GM12878 (cell line): ENCODE measurements at regions not wholly inside any gene's neighbourhood (a gene's known extent, or its start where the extent isn't known, plus 50 kb on each side); places are given as distances from the start of the nearest gene placed in this dataset.

ENCODE experiments used
- DPF2 ChIP-seq: fragments of 450-650 bp; IDR thresholded peaks from 2 replicates; pipeline ENCODE4 v1.6.1; 2017; ENCODE audit warnings: mild to moderate bottlenecking
- EP300 ChIP-seq, 2 experiments: fragments of 150-350 bp in 1 of 2; IDR thresholded peaks; 2 replicates each; pipeline ENCODE4 v1.6.1; 2011 to 2012; ENCODE audit warnings: low read depth in 2 of 2, low read length in 2 of 2, borderline replicate concordance in 1 of 2, improper control_type of control experiment in 1 of 2, inconsistent platforms in 1 of 2; ENCODE audit not compliant: control insufficient read depth in 1 of 2
- JUNB ChIP-seq: IDR thresholded peaks from 2 replicates; pipeline ENCODE4 v1.6.1; 2016; ENCODE audit warnings: antibody characterized with exemption, mild to moderate bottlenecking
- JUND ChIP-seq: IDR thresholded peaks from 2 replicates; pipeline ENCODE4 v1.6.1; 2012; ENCODE audit warnings: low read depth, mild to moderate bottlenecking, low read length, improper control_type of control experiment, moderate library complexity
- POLR2A ChIP-seq: IDR thresholded peaks from 2 replicates; pipeline ENCODE4 v1.6.1; 2011; ENCODE audit warnings: low read depth, mild to moderate bottlenecking, low read length

GRCh38 chr10:62562795-62563194 lies 188.6 kb downstream of the ZNF365 start:
- TF ChIP-seq DPF2 (no peak), POLR2A (no peak), JUNB (no peak), JUND (no peak), EP300 (IDR thresholded peaks at IDR 0.05; ENCODE audit: borderline replicate concordance in 1 of 2, control insufficient read depth in 1 of 2, low read depth in 2 of 2, low read length in 2 of 2) (no peak)
